NCI-H69 (cell line): ENCODE measurements at regions not wholly inside any gene's neighbourhood (a gene's known extent, or its start where the extent isn't known, plus 50 kb on each side); places are given as distances from the start of the nearest gene placed in this dataset.

ENCODE experiments used
- DNase-seq: peaks from one replicate; lab custom pipeline; 2025; lab: John Stamatoyannopoulos, UW

GRCh38 chr5:89275066-89275855 lies 392.3 kb upstream of the MEF2C start:
- DNase-seq, result no peak

GRCh38 chr5:89273289-89273688 lies 390.3 kb upstream of the MEF2C start:
- DNase-seq, result no peak

- DNase-seq, result no peak
These were observed 387.9 kb upstream of the MEF2C start for GRCh38 chr5:89270901-89271300.

- no peak for DNase-seq
These were observed 386.7 kb upstream of the MEF2C start for GRCh38 chr5:89269721-89270120.

- no peak for DNase-seq
These were observed 385.5 kb upstream of the MEF2C start for GRCh38 chr5:89268460-89268859.

GRCh38 chr5:89267788-89268187 lies 384.8 kb upstream of the MEF2C start:
- DNase-seq, result no peak

GRCh38 chr5:89265511-89266179 lies 382.7 kb upstream of the MEF2C start:
- no peak for DNase-seq

GRCh38 chr5:89263846-89264245 lies 380.9 kb upstream of the MEF2C start:
- DNase-seq, result no peak

- no peak for DNase-seq
These were observed 379.0 kb upstream of the MEF2C start for GRCh38 chr5:89262030-89262429.

- no peak for DNase-seq
These were observed 377.3 kb upstream of the MEF2C start for GRCh38 chr5:89260254-89260653.

GRCh38 chr5:89255845-89256463 lies 373.0 kb upstream of the MEF2C start:
- peak; percentile 21 for DNase-seq

- no peak for DNase-seq
These were observed 370.8 kb upstream of the MEF2C start for GRCh38 chr5:89253666-89254352.

GRCh38 chr5:89246864-89247263 lies 363.9 kb upstream of the MEF2C start:
- peak; percentile 39 for DNase-seq

GRCh38 chr5:89246252-89246651 lies 363.3 kb upstream of the MEF2C start:
- DNase-seq, result no peak

GRCh38 chr5:89243611-89244010 lies 360.6 kb upstream of the MEF2C start:
- DNase-seq, result no peak

- DNase-seq, result no peak
These were observed 358.2 kb upstream of the MEF2C start for GRCh38 chr5:89241186-89241585.

GRCh38 chr5:89236900-89237299 lies 353.9 kb upstream of the MEF2C start:
- DNase-seq, result no peak

GRCh38 chr5:89233462-89233861 lies 350.5 kb upstream of the MEF2C start:
- no peak for DNase-seq

- no peak for DNase-seq
These were observed 349.2 kb upstream of the MEF2C start for GRCh38 chr5:89232139-89232603.

- no peak for DNase-seq
These were observed 347.2 kb upstream of the MEF2C start for GRCh38 chr5:89230178-89230577.

- no peak for DNase-seq
These were observed 346.5 kb upstream of the MEF2C start for GRCh38 chr5:89229331-89230070.

GRCh38 chr5:89228355-89228754 lies 345.4 kb upstream of the MEF2C start:
- DNase-seq, result no peak
